GM10248 (cell line): ENCODE measurements at regions not wholly inside any gene's neighbourhood (a gene's known extent, or its start where the extent isn't known, plus 50 kb on each side); places are given as distances from the start of the nearest gene placed in this dataset.

ENCODE experiments used
- CTCF ChIA-PET: fragments of 300-600 bp; sonication (Branson Sonifier 250); formaldehyde crosslinking; extraction: SDS; loops from one replicate; lab custom pipeline; 2021; ENCODE audit warnings: antibody characterized with exemption; lab: Yijun Ruan, JAX
- POLR2A ChIA-PET: fragments of 350-650 bp; sonication (Branson Sonifier 250); formaldehyde crosslinking; extraction: SDS; loops from one replicate; lab custom pipeline; 2020; ENCODE audit warnings: antibody characterized with exemption; lab: Yijun Ruan, JAX
- DNase-seq: peaks from one replicate; pipeline ENCODE4 v3.0.0; 2012; ENCODE audit errors: extremely low spot score
- CTCF ChIP-seq: IDR thresholded peaks from 2 replicates; pipeline ENCODE4 v1.5.1; 2012; ENCODE audit warnings: mild to moderate bottlenecking, low read depth; ENCODE audit errors: extremely low read depth, missing control alignments, control extremely low read depth

- no peak for DNase-seq
- ChIA-PET CTCF (interaction anchor here (2.8 kb wide), 1 partner anchor 18 kb away, joined by 7 read pairs; no protein-coding TSS in a partner anchor), POLR2A (no interaction called here)
- no peak for TF ChIP-seq CTCF
Observed at GRCh38 chr12:63403256-63403655, 252.3 kb upstream of the AVPR1A start.

- ChIA-PET POLR2A (no interaction called here), CTCF (interaction anchor here (0.9 to 1.8 kb wide), 3 partner anchors 12 to 35 kb away, joined by 3 to 10 read pairs (median 3); no protein-coding TSS in a partner anchor)
- no peak for DNase-seq
- no peak for TF ChIP-seq CTCF
Observed at GRCh38 chr12:63400718-63401117, 249.7 kb upstream of the AVPR1A start.

- no peak for TF ChIP-seq CTCF
- CTCF ChIA-PET, result interaction anchor here (0.9 to 2.0 kb wide), 4 partner anchors 9 to 35 kb away, joined by 3 to 10 read pairs (median 4); no protein-coding TSS in a partner anchor
- POLR2A ChIA-PET, result no interaction called here
- no peak for DNase-seq
Observed at GRCh38 chr12:63400318-63400717, 249.3 kb upstream of the AVPR1A start.

- CTCF ChIA-PET, result no interaction called here
- TF ChIP-seq CTCF, result no peak
- POLR2A ChIA-PET, result no interaction called here
- no peak for DNase-seq
Observed at GRCh38 chr12:63397807-63398206, 246.8 kb upstream of the AVPR1A start.

GRCh38 chr12:63396135-63396534, 245.1 kb upstream of the AVPR1A start:
- CTCF ChIA-PET, result no interaction called here
- DNase-seq, result no peak
- TF ChIP-seq CTCF, result no peak
- POLR2A ChIA-PET, result no interaction called here

- no peak for TF ChIP-seq CTCF
- ChIA-PET POLR2A (no interaction called here), CTCF (no interaction called here)
- DNase-seq, result no peak
Observed at GRCh38 chr12:63394983-63395382, 244.0 kb upstream of the AVPR1A start.
